Parathyroid adenoma (tissue), 2 donors: ENCODE measurements at regions not wholly inside any gene's neighbourhood (a gene's known extent, or its start where the extent isn't known, plus 50 kb on each side); places are given as distances from the start of the nearest gene placed in this dataset.

Experiments used
- H2AFZ ChIP-seq: fragments of 300-600 bp; sonication (generic); one replicate; pipeline ENCODE4 v1.7.0; 2017; ENCODE audit warnings: antibody characterized with exemption, mild to moderate bottlenecking
- H3K27ac ChIP-seq: fragments of 300-600 bp; sonication (generic); one replicate; pipeline ENCODE4 v1.7.0; 2017
- H3K27me3 ChIP-seq: fragments of 300-600 bp; sonication (generic); one replicate; pipeline ENCODE4 v1.7.0; 2017; ENCODE audit warnings: low read length; ENCODE audit not compliant: control insufficient read depth, insufficient read depth
- H3K36me3 ChIP-seq: fragments of 300-600 bp; sonication (generic); one replicate; pipeline ENCODE4 v1.7.0; 2017; ENCODE audit warnings: low read length; ENCODE audit not compliant: control insufficient read depth, insufficient read depth
- H3K4me1 ChIP-seq: fragments of 300-600 bp; sonication (generic); one replicate; pipeline ENCODE4 v1.7.0; 2017; ENCODE audit warnings: control low read depth
- H3K4me2 ChIP-seq: fragments of 300-600 bp; sonication (generic); one replicate; pipeline ENCODE4 v1.7.0; 2017; ENCODE audit warnings: low read length
- H3K4me3 ChIP-seq: fragments of 300-600 bp; sonication (generic); one replicate; pipeline ENCODE4 v1.7.0; 2017; ENCODE audit warnings: low read depth, low read length
- H3K79me2 ChIP-seq: fragments of 300-600 bp; sonication (generic); one replicate; pipeline ENCODE4 v1.7.0; 2017; ENCODE audit warnings: control low read depth
- H3K9ac ChIP-seq: fragments of 300-600 bp; sonication (generic); one replicate; pipeline ENCODE4 v1.7.0; 2017; ENCODE audit warnings: mild to moderate bottlenecking
- H3K9me3 ChIP-seq: fragments of 300-600 bp; sonication (generic); one replicate; pipeline ENCODE4 v1.7.0; 2017; ENCODE audit warnings: low read length; ENCODE audit not compliant: control insufficient read depth
- TF ChIP-seq, protein P1 (sequence below): fragments of 300-600 bp; sonication (generic); IDR thresholded peaks from one replicate; pipeline ENCODE4 v1.7.0; 2017; ENCODE audit warnings: antibody characterized with exemption, mild to moderate bottlenecking
- donor health status: primary hyperparathyroidism.

DNA sequence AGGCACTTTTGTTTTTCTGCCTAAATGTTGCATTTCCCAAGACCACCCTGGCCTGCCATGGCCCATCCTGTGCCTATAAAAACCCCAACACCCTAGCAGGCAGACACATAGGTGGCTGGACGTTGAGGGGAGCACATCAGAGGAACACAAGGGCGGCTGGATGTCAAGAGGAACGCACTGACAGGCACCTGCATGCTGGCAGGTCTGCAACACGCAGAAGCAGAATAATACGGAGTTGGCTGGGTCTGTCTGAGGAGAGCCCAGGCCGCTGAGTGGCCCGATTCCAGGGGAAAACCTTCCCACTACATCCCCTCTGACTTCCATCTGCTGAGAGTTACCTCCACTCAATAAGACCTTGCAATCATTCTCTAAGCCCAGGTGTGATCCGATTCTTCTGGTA lies 765.6 kb downstream of the PLOD2 start:
- no peaks in the 10 kb centered on the region for H3K79me2 ChIP-seq
- H3K27me3 ChIP-seq, result no peaks in the 10 kb centered on the region
- no peaks in the 10 kb centered on the region for H3K9me3 ChIP-seq
- H3K4me1 ChIP-seq, result no peaks in the 10 kb centered on the region
- TF ChIP-seq, protein P1, sequence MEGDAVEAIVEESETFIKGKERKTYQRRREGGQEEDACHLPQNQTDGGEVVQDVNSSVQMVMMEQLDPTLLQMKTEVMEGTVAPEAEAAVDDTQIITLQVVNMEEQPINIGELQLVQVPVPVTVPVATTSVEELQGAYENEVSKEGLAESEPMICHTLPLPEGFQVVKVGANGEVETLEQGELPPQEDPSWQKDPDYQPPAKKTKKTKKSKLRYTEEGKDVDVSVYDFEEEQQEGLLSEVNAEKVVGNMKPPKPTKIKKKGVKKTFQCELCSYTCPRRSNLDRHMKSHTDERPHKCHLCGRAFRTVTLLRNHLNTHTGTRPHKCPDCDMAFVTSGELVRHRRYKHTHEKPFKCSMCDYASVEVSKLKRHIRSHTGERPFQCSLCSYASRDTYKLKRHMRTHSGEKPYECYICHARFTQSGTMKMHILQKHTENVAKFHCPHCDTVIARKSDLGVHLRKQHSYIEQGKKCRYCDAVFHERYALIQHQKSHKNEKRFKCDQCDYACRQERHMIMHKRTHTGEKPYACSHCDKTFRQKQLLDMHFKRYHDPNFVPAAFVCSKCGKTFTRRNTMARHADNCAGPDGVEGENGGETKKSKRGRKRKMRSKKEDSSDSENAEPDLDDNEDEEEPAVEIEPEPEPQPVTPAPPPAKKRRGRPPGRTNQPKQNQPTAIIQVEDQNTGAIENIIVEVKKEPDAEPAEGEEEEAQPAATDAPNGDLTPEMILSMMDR, result no peak
- H2AFZ ChIP-seq, result no peak overlapping the region
- H3K4me3 ChIP-seq, result no peak overlapping the region
- no peak overlapping the region for H3K27ac ChIP-seq
- no peak overlapping the region for H3K9ac ChIP-seq
- no peaks in the 10 kb centered on the region for H3K36me3 ChIP-seq
- H3K4me2 ChIP-seq, result no peak overlapping the region

DNA sequence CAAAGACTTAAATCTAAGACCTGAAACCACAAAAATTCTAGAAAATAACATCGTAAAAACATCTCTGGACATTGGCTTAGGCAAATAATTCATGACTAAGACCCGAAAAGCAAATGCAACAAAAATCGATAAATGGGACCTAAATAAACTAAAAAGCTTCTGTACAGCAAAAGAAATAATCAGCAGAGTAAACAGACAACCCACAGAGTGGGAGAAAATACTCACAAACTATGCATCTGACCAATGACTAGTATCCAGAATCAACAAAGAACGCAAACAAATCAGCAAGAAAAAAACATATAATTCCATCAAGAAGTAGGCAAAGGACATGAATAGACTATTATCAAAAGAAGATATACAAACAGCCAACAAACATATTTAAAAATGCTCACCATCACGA lies 749.4 kb downstream of the PLOD2 start:
- H3K9ac ChIP-seq, result no peak overlapping the region
- H3K4me3 ChIP-seq, result no peak overlapping the region
- H3K79me2 ChIP-seq, result no peaks in the 10 kb centered on the region
- H3K27ac ChIP-seq, result no peak overlapping the region
- H3K9me3 ChIP-seq, result no peaks in the 10 kb centered on the region
- no peaks in the 10 kb centered on the region for H3K27me3 ChIP-seq
- no peaks in the 10 kb centered on the region for H3K4me1 ChIP-seq
- no peak overlapping the region for H2AFZ ChIP-seq
- H3K36me3 ChIP-seq, result no peaks in the 10 kb centered on the region
- H3K4me2 ChIP-seq, result no peak overlapping the region
- TF ChIP-seq, protein P1, result no peak

DNA sequence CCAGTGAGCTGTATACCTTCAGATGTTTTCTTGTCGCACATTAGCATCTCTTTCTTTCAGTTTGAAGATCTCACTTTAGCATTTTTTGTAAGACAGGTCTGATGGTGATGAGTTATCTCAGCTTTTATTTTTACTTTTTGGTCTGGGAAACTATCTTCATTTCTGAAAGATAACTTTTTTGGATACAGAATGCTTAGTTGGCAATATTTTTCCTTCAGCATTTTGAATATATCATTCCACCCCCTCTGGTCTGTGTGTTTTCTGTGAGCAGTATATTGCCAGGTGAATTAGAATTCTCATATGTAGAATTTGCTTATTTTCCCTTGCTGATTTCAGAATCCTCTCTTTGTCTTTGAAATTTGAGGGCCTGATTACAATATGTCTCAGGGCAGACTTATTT lies 743.3 kb downstream of the PLOD2 start:
- Histone ChIP-seq H3K9ac (no peak overlapping the region), H3K9me3 (no peaks in the 10 kb centered on the region), H3K4me1 (no peaks in the 10 kb centered on the region), H3K27ac (no peak overlapping the region), H3K36me3 (no peaks in the 10 kb centered on the region), H2AFZ (no peak overlapping the region), H3K27me3 (no peaks in the 10 kb centered on the region), H3K4me3 (no peak overlapping the region), H3K79me2 (no peaks in the 10 kb centered on the region), H3K4me2 (no peak overlapping the region)
- TF ChIP-seq, protein P1, result no peak

DNA sequence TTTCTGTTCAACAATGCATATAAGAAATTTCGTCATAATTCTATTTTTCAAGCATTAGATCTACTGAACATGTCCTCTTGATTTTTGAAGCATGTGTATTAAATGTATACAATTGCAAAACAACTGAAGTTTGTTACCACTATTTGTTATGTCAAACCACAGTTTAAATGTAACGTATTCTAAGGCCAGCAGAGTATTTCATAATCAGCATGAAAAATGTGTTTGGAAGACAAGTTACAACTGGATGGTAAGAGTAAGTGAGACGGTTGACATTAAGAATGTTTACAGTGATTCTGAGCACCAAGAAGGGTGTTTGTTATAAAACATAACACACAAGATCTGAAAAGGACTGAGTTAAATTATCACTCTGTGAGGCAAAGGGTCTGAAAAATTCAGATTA lies 738.4 kb downstream of the PLOD2 start:
- H3K79me2 ChIP-seq, result no peaks in the 10 kb centered on the region
- H3K9ac ChIP-seq, result no peak overlapping the region
- no peak overlapping the region for H3K4me3 ChIP-seq
- H3K27me3 ChIP-seq, result no peaks in the 10 kb centered on the region
- H3K4me2 ChIP-seq, result no peak overlapping the region
- no peak overlapping the region for H2AFZ ChIP-seq
- H3K4me1 ChIP-seq, result no peaks in the 10 kb centered on the region
- no peaks in the 10 kb centered on the region for H3K9me3 ChIP-seq
- no peaks in the 10 kb centered on the region for H3K36me3 ChIP-seq
- H3K27ac ChIP-seq, result no peak overlapping the region
- TF ChIP-seq, protein P1, result no peak

DNA sequence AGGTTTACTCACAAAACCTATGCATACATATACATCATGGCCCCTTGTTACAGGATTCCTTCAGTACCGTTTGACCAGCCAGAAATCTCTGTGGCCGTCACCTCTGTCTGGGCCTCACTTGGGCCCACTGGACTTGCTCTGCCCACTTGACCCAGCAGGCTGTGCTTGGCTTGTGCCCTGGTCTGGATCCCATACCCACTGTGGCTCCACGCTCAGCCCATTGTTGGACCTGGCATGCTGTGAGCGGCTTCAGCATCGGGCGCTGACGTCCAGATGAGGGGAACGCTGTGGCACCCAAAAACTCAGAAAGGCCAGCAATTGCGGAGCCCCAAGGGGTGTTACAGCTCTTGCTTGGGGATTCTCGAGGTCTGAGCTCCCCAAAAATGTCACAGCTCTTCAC lies 733.6 kb downstream of the PLOD2 start:
- Histone ChIP-seq H3K9ac (no peak overlapping the region), H3K36me3 (no peaks in the 10 kb centered on the region), H3K27ac (no peak overlapping the region), H3K27me3 (no peaks in the 10 kb centered on the region), H3K4me3 (no peak overlapping the region), H3K9me3 (no peaks in the 10 kb centered on the region), H3K4me1 (no peaks in the 10 kb centered on the region), H3K79me2 (no peaks in the 10 kb centered on the region), H3K4me2 (no peak overlapping the region), H2AFZ (no peak overlapping the region)
- TF ChIP-seq, protein P1, result no peak
